Lung (tissue), 11 donors: ENCODE measurements at regions not wholly inside any gene's neighbourhood (a gene's known extent, or its start where the extent isn't known, plus 50 kb on each side); places are given as distances from the start of the nearest gene placed in this dataset.

ENCODE experiments used
- ATAC-seq: fragments of 200-7000 bp; cut with Tn5 transposase; one replicate; pipeline ENCODE4 v1.9.1; 2020; ENCODE audit warnings: moderate number of reproducible peaks; ENCODE audit not compliant: insufficient read depth, low FRiP score
- DNase-seq, 3 donors: peaks; one replicate each; pipeline ENCODE4 v3.0.0-alpha.2; 2013 to 2017
- H3K27ac ChIP-seq, 2 donors: one replicate each; pipeline ENCODE4 v1.5.1; 2013; ENCODE audit warnings: mild to moderate bottlenecking in 2 of 2, moderate library complexity in 2 of 2, control low read depth in 1 of 2, inconsistent platforms in 1 of 2, low read depth in 1 of 2, low read length in 1 of 2
- H3K27me3 ChIP-seq, 3 donors: one replicate each; pipeline ENCODE4 v1.5.1; 2013; ENCODE audit warnings: low read length in 2 of 3; ENCODE audit not compliant: control insufficient read depth in 3 of 3, insufficient read depth in 3 of 3
- H3K36me3 ChIP-seq, 4 donors: one replicate each; pipeline ENCODE4 v1.5.1; 2013; ENCODE audit warnings: low read length in 4 of 4, mild to moderate bottlenecking in 1 of 4, moderate library complexity in 1 of 4; ENCODE audit not compliant: control insufficient read depth in 4 of 4, insufficient read depth in 4 of 4
- H3K4me1 ChIP-seq, 5 donors: one replicate each; pipeline ENCODE4 v1.5.1; 2013; ENCODE audit warnings: low read length in 5 of 5, mild to moderate bottlenecking in 2 of 5, moderate library complexity in 1 of 5; ENCODE audit not compliant: control insufficient read depth in 5 of 5, insufficient read depth in 5 of 5
- H3K4me3 ChIP-seq: one replicate; pipeline ENCODE4 v1.5.1; 2013; ENCODE audit warnings: mild to moderate bottlenecking, control low read depth, moderate library complexity
- H3K9ac ChIP-seq, 2 donors: one replicate each; pipeline ENCODE4 v1.5.1; 2013; ENCODE audit warnings: low read length in 2 of 2, control low read depth in 1 of 2; ENCODE audit not compliant: insufficient read depth in 1 of 2
- H3K9me3 ChIP-seq, 4 donors: one replicate each; pipeline ENCODE4 v1.5.1; 2013; ENCODE audit warnings: low read length in 3 of 4, mild to moderate bottlenecking in 1 of 4, moderate library complexity in 1 of 4; ENCODE audit not compliant: control insufficient read depth in 4 of 4, insufficient read depth in 3 of 4
- WGBS, 2 donors: extraction: QIAGEN DNeasy Blood & Tissue Kit; methylation state at CpG; one replicate each; pipeline ENCODE4 v1.1.7; 2013; 5-methylcytosine and 5-hydroxymethylcytosine counted together
- TF ChIP-seq, protein P1 (sequence below): IDR thresholded peaks from 2 replicates; pipeline ENCODE4 v1.5.1; 2012; ENCODE audit warnings: mild to moderate bottlenecking; ENCODE audit errors: control extremely low read depth, extremely low read depth
- donor health status: control.
- donor health status: control.
- donor health status: Bipolar disorder and iron deficiency.
- donor health status: healthy.
- donor health status: DM: yes; HTN: yes; CAD: no.

DNA sequence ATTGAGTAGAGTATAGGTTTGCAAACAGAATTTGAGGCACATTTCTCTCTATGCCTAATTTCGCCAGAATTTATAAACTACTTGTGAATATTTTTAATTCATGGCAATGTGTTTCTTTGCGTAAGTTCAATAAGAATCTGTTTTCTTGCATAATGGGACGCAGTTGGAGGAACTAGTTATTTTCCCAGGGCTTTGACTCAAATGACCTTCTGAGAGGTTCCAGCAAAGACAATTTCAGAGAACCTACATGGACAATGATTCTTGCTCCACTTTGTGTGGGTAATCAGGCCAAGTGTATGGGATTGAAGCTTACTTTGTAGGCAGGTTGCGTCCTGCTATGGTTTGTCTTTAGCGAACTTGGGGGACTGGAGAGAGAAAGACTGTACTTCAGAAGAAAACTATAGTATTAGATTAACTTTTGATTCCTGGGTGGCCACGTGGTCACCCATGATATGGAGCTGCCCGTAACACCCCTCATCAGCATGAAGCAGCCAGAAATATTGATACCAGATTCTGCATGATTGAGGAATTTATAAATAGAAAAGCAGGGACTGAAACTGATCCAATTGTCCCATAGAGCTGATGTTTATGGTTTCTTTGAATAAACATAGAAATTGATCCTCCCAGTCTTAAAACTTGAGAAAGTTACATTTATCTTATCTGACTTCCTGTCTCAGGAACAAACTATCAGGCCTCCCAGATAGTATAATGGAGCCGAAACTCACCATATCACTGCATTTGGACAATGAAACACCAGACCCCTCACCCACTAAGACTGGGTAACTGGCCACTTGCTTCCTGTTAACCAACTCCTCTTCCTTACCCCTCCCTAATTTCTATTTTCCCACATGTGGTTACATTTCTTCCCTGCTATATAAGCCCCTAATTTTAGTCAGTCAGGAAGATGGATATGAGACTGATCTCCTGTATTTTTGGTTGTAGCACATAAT, 815.3 kb upstream of the HS6ST1 start:
- DNase-seq, result peak in 2 of 3 donors; percentile 9 to 33
- Histone ChIP-seq H3K4me3 (no peak overlapping the region), H3K27me3 (no peaks in the 10 kb centered on the region), H3K27ac (no peak overlapping the region), H3K4me1 (peaks cover 0 to 10% (median 0%) of the 10 kb centered on the region in 5 donors), H3K9ac (no peak overlapping the region), H3K9me3 (no peaks in the 10 kb centered on the region), H3K36me3 (no peaks in the 10 kb centered on the region)
- 78 to 83% methylated on average over 8 of the region's 8 CpGs for WGBS, 2 donors
- ATAC-seq, result no peak
- TF ChIP-seq, protein P1, sequence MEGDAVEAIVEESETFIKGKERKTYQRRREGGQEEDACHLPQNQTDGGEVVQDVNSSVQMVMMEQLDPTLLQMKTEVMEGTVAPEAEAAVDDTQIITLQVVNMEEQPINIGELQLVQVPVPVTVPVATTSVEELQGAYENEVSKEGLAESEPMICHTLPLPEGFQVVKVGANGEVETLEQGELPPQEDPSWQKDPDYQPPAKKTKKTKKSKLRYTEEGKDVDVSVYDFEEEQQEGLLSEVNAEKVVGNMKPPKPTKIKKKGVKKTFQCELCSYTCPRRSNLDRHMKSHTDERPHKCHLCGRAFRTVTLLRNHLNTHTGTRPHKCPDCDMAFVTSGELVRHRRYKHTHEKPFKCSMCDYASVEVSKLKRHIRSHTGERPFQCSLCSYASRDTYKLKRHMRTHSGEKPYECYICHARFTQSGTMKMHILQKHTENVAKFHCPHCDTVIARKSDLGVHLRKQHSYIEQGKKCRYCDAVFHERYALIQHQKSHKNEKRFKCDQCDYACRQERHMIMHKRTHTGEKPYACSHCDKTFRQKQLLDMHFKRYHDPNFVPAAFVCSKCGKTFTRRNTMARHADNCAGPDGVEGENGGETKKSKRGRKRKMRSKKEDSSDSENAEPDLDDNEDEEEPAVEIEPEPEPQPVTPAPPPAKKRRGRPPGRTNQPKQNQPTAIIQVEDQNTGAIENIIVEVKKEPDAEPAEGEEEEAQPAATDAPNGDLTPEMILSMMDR, result no peak

DNA sequence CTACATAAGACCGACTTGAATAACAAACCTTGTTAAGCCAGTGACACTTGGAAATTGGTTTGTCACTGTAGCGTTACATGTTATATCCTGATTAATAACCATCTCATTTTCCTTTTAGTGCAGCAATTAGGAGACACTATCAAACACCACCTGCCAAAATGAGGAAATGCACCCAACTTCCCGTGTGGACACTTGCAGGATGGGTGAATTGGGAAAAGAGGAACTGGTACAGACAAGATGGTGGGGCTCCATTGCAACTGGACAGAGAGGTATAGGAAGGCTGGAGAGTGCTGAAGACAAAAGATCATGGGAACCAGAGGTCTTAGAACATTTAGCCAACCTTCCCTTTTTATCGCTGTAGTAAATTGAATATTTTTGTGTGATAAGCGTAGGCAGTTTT, 816.3 kb upstream of the HS6ST1 start:
- H3K4me1 ChIP-seq, result peaks cover 0 to 10% (median 0%) of the 10 kb centered on the region in 5 donors
- H3K9me3 ChIP-seq, result no peaks in the 10 kb centered on the region
- no peaks in the 10 kb centered on the region for H3K36me3 ChIP-seq
- 81 to 85% methylated on average over 5 of the region's 5 CpGs for WGBS, 2 donors
- no peak overlapping the region for H3K27ac ChIP-seq
- TF ChIP-seq, protein P1, result no peak
- DNase-seq (no peak), ATAC-seq (no peak)
- no peak overlapping the region for H3K9ac ChIP-seq
- H3K4me3 ChIP-seq, result no peak overlapping the region
- no peaks in the 10 kb centered on the region for H3K27me3 ChIP-seq

DNA sequence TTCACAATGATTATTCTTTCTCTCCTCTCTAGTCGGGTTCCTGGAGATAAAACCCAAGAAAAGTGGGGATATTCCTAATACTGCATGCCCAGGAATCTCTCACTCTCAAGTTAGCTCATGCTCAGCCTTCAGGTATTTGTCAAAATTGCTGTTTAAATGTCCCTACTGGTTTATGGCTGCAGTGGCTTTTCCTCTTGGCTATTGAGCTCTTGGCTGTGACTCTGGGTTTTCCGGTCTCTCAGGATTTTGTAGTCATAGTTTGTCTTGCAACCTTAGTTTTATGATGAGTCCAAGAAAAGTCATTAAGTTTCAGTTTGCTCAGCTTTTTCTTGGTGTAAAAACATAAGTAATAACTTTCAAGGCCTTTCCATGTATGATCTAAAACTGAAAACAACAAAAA, 820.7 kb upstream of the HS6ST1 start:
- DNase-seq, result no peak
- 85 to 93% methylated on average over 2 of the region's 2 CpGs for WGBS, 2 donors

More for the DNA sequence above, 820.7 kb upstream of the HS6ST1 start:
- Histone ChIP-seq H3K9me3 (peaks cover 0 to 6% (median 0%) of the 10 kb centered on the region in 4 donors), H3K4me3 (no peak overlapping the region), H3K36me3 (no peaks in the 10 kb centered on the region), H3K4me1 (peaks cover 0 to 8% (median 0%) of the 10 kb centered on the region in 5 donors), H3K27ac (no peak overlapping the region), H3K27me3 (no peaks in the 10 kb centered on the region), H3K9ac (no peak overlapping the region)
- TF ChIP-seq, protein P1, result no peak
- no peak for ATAC-seq
